LNCAP (cell line): ENCODE measurements at regions not wholly inside any gene's neighbourhood (a gene's known extent, or its start where the extent isn't known, plus 50 kb on each side); places are given as distances from the start of the nearest gene placed in this dataset.

Source experiments
- CTCF ChIP-seq: fragments of 450-650 bp; IDR thresholded peaks from 2 replicates; pipeline ENCODE4 v1.5.1; 2017; ENCODE audit warnings: mild to moderate bottlenecking

- TF ChIP-seq CTCF = no peak
These were observed 135.7 kb downstream of the RPS4Y2 start for GRCh38 chrY:20891440-20892160.

GRCh38 chrY:20929691-20930342 lies 173.9 kb downstream of the RPS4Y2 start:
- TF ChIP-seq CTCF = peak; percentile 54

- TF ChIP-seq CTCF = no peak
These were observed 205.6 kb downstream of the RPS4Y2 start for GRCh38 chrY:20961512-20961911.

GRCh38 chrY:20967828-20968227 lies 211.9 kb downstream of the RPS4Y2 start:
- no peak for TF ChIP-seq CTCF

GRCh38 chrY:20968237-20968636 lies 212.3 kb downstream of the RPS4Y2 start:
- no peak for TF ChIP-seq CTCF

- TF ChIP-seq CTCF = no peak
These were observed 215.5 kb downstream of the RPS4Y2 start for GRCh38 chrY:20971371-20971770.

- no peak for TF ChIP-seq CTCF
These were observed 230.1 kb downstream of the RPS4Y2 start for GRCh38 chrY:20986037-20986436.
